Fibroblast of villous mesenchyme (primary cell): ENCODE measurements at regions not wholly inside any gene's neighbourhood (a gene's known extent, or its start where the extent isn't known, plus 50 kb on each side); places are given as distances from the start of the nearest gene placed in this dataset.

ENCODE experiments used
- DNase-seq: peaks from one replicate; pipeline ENCODE4 v3.0.0-alpha.2; 2010; ENCODE audit warnings: low read depth
- H3K4me3 ChIP-seq: 2 replicates; pipeline ENCODE4 v1.5.1; 2011; ENCODE audit warnings: low read depth, mild to moderate bottlenecking, low read length
- CTCF ChIP-seq: IDR thresholded peaks from 2 replicates; pipeline ENCODE4 v1.5.1; 2012; ENCODE audit warnings: low read depth, mild to moderate bottlenecking, low read length; ENCODE audit not compliant: insufficient read depth

DNA sequence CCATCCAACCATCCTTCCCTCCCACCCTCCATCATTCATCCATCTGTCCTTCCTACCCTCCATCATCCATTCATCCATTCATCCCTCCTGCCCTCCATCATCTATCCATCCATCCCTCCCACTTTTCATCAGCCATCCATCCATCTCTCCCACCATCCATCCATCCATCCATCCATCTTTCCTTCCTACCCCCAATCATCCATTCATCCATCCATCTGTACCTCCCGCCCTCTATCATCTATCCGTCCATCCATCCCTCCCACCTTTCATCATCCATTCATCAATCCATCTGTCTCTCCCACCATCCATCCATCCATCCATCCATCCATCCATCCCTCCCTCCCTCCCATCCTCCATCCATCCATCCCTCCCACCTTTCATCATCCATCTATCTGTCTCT is 968.8 kb downstream of the BRD1 start:
- no peak for TF ChIP-seq CTCF
- H3K4me3 ChIP-seq, result no peak overlapping the region
- no peak for DNase-seq

- no peak overlapping the region for H3K4me3 ChIP-seq
- DNase-seq, result no peak
- no peak for TF ChIP-seq CTCF
Observed at GRCh38 chr22:48858121-48858520, 969.6 kb downstream of the BRD1 start.

- no peak for DNase-seq
- no peak overlapping the region for H3K4me3 ChIP-seq
- no peak for TF ChIP-seq CTCF
Observed at GRCh38 chr22:48857202-48857805, 970.4 kb downstream of the BRD1 start.

- no peak for TF ChIP-seq CTCF
- DNase-seq, result no peak
- no peak overlapping the region for H3K4me3 ChIP-seq
Observed at GRCh38 chr22:48856308-48856615, 971.4 kb downstream of the BRD1 start.

GRCh38 chr22:48855593-48856307 is 971.9 kb downstream of the BRD1 start:
- H3K4me3 ChIP-seq, result no peak overlapping the region
- no peak for DNase-seq
- no peak for TF ChIP-seq CTCF

GRCh38 chr22:48855013-48855412 is 972.7 kb downstream of the BRD1 start:
- DNase-seq, result no peak
- no peak overlapping the region for H3K4me3 ChIP-seq
- TF ChIP-seq CTCF, result no peak

- no peak for TF ChIP-seq CTCF
- H3K4me3 ChIP-seq, result no peak overlapping the region
- DNase-seq, result no peak
Observed at GRCh38 chr22:48853627-48854240, 973.9 kb downstream of the BRD1 start.
